Cardiac muscle cell (in vitro differentiated cells and primary cell): ENCODE measurements at regions not wholly inside any gene's neighbourhood (a gene's known extent, or its start where the extent isn't known, plus 50 kb on each side); places are given as distances from the start of the nearest gene placed in this dataset.
"Not testable (repeated sequence)": the region's sequence is repeated elsewhere in the genome, so short reads cannot be mapped to it uniquely, and the experiment has no call there.

Experiments
- DNase-seq, 2 donors: peaks; one replicate each; pipeline versions ENCODE4 v3.0.0 to v3.0.0-alpha.2; 2010 to 2017; ENCODE audit warnings: low read depth in 1 of 2, low spot score in 1 of 2
- H3K27ac ChIP-seq: fragments of 200-600 bp; sonication (generic); 2 replicates; pipeline ENCODE4 v1.5.1; 2016
- H3K27me3 ChIP-seq: fragments of 200-600 bp; sonication (generic); 2 replicates; pipeline ENCODE4 v1.6.0; 2016; ENCODE audit warnings: control low read depth
- H3K36me3 ChIP-seq: fragments of 200-600 bp; sonication (generic); 2 replicates; pipeline ENCODE4 v1.5.1; 2016; ENCODE audit warnings: control low read depth
- H3K4me1 ChIP-seq: fragments of 200-600 bp; sonication (generic); 2 replicates; pipeline ENCODE4 v1.8.1; 2017; ENCODE audit warnings: low read depth, mild to moderate bottlenecking, mixed run types
- H3K4me3 ChIP-seq: fragments of 200-600 bp; sonication (generic); 2 replicates; pipeline ENCODE4 v1.5.1; 2016; ENCODE audit warnings: mild to moderate bottlenecking
- H3K9me3 ChIP-seq: fragments of 200-600 bp; sonication (generic); 2 replicates; pipeline ENCODE4 v1.5.1; 2017; ENCODE audit warnings: low read depth, mild to moderate bottlenecking, control low read depth
- CTCF ChIP-seq: IDR thresholded peaks from 2 replicates; pipeline ENCODE4 v1.5.1; 2012; ENCODE audit warnings: low read depth, mild to moderate bottlenecking, low read length

GRCh38 chr9:33695856-33696255 lies 99.5 kb upstream of the PRSS3 start:
- H3K27me3 ChIP-seq = no peaks in the 10 kb centered on the region
- no peak for DNase-seq
- no peaks in the 10 kb centered on the region for H3K9me3 ChIP-seq
- no peaks in the 10 kb centered on the region for H3K36me3 ChIP-seq
- no peak overlapping the region for H3K27ac ChIP-seq
- no peaks in the 10 kb centered on the region for H3K4me1 ChIP-seq
- no peak for TF ChIP-seq CTCF
- H3K4me3 ChIP-seq = no peak overlapping the region

- Histone ChIP-seq H3K36me3 (no peaks in the 10 kb centered on the region), H3K4me1 (no peaks in the 10 kb centered on the region), H3K4me3 (no peak overlapping the region), H3K27me3 (no peaks in the 10 kb centered on the region), H3K9me3 (no peaks in the 10 kb centered on the region), H3K27ac (no peak overlapping the region)
- no peak for DNase-seq
- no peak for TF ChIP-seq CTCF
Measured at GRCh38 chr9:33697171-33697570, 98.2 kb upstream of the PRSS3 start.

GRCh38 chr9:33698267-33698666 lies 97.1 kb upstream of the PRSS3 start:
- H3K4me1 ChIP-seq = no peaks in the 10 kb centered on the region
- H3K27me3 ChIP-seq = no peaks in the 10 kb centered on the region
- no peaks in the 10 kb centered on the region for H3K36me3 ChIP-seq
- DNase-seq = no peak
- H3K4me3 ChIP-seq = no peak overlapping the region
- H3K27ac ChIP-seq = no peak overlapping the region
- no peaks in the 10 kb centered on the region for H3K9me3 ChIP-seq
- TF ChIP-seq CTCF = no peak

GRCh38 chr9:33700940-33701339 lies 94.4 kb upstream of the PRSS3 start:
- DNase-seq, H3K4me3 ChIP-seq, H3K27ac ChIP-seq, H3K9me3 ChIP-seq, H3K36me3 ChIP-seq, H3K27me3 ChIP-seq, H3K4me1 ChIP-seq: not testable (repeated sequence)

GRCh38 chr9:33703430-33704102 lies 91.8 kb upstream of the PRSS3 start:
- Histone ChIP-seq H3K4me3 (no peak overlapping the region), H3K9me3 (no peaks in the 10 kb centered on the region), H3K36me3 (no peaks in the 10 kb centered on the region), H3K4me1 (no peaks in the 10 kb centered on the region), H3K27me3 (no peaks in the 10 kb centered on the region), H3K27ac (no peak overlapping the region)
- TF ChIP-seq CTCF = no peak
- no peak for DNase-seq

GRCh38 chr9:33705440-33705839 lies 89.9 kb upstream of the PRSS3 start:
- not testable (repeated sequence) for DNase-seq, H3K9me3 ChIP-seq, H3K36me3 ChIP-seq, H3K27ac ChIP-seq, H3K27me3 ChIP-seq, H3K4me3 ChIP-seq, H3K4me1 ChIP-seq

GRCh38 chr9:33708441-33708840 lies 86.9 kb upstream of the PRSS3 start:
- no peaks in the 10 kb centered on the region for H3K36me3 ChIP-seq
- TF ChIP-seq CTCF = no peak
- no peak overlapping the region for H3K27ac ChIP-seq
- no peak overlapping the region for H3K4me3 ChIP-seq
- no peaks in the 10 kb centered on the region for H3K27me3 ChIP-seq
- no peaks in the 10 kb centered on the region for H3K4me1 ChIP-seq
- H3K9me3 ChIP-seq = no peaks in the 10 kb centered on the region
- DNase-seq = no peak
